ENCODE measurements at regions not wholly inside any gene's neighbourhood (a gene's known extent, or its start where the extent isn't known, plus 50 kb on each side); places are given as distances from the start of the nearest gene placed in this dataset.
"Not testable (repeated sequence)": the region's sequence is repeated elsewhere in the genome, so short reads cannot be mapped to it uniquely, and the experiment has no call there.

- Mint-ChIP-seq H3K27me3 (peaks cover 9% of the 10 kb centered on the region), H3K27ac (no peak overlapping the region), H3K9me3 (peaks cover 3% of the 10 kb centered on the region), H3K4me3 (no peak overlapping the region), H3K36me3 (no peaks in the 10 kb centered on the region), H3K4me1 (no peaks in the 10 kb centered on the region)
- POLR2A ChIA-PET, result no interaction called here
- DNase-seq (no peak), ATAC-seq (ENCODE audit: low read depth) (no peak)
These were observed 147.1 kb upstream of the GRIK3 start for GRCh38 chr1:37181425-37181824.

- Mint-ChIP-seq H3K27me3 (peaks cover 15% of the 10 kb centered on the region), H3K36me3 (no peaks in the 10 kb centered on the region), H3K27ac (no peak overlapping the region), H3K4me3 (no peak overlapping the region), H3K4me1 (no peaks in the 10 kb centered on the region), H3K9me3 (peaks cover 3% of the 10 kb centered on the region)
- ATAC-seq (ENCODE audit: low read depth) (no peak), DNase-seq (no peak)
- POLR2A ChIA-PET, result no interaction called here
These were observed 150.5 kb upstream of the GRIK3 start for GRCh38 chr1:37184789-37185188.

- H3K4me3 Mint-ChIP-seq, result no peak overlapping the region
- H3K9me3 Mint-ChIP-seq, result peaks cover 3% of the 10 kb centered on the region
- DNase-seq (no peak), ATAC-seq (ENCODE audit: low read depth) (no peak)
- no peaks in the 10 kb centered on the region for H3K4me1 Mint-ChIP-seq
- H3K27me3 Mint-ChIP-seq, result peaks cover 19% of the 10 kb centered on the region
- no peak overlapping the region for H3K27ac Mint-ChIP-seq
- POLR2A ChIA-PET, result no interaction called here
- no peaks in the 10 kb centered on the region for H3K36me3 Mint-ChIP-seq
These were observed 152.0 kb upstream of the GRIK3 start for GRCh38 chr1:37186246-37186756.

- Mint-ChIP-seq H3K27ac (no peak overlapping the region), H3K9me3 (peaks cover 1% of the 10 kb centered on the region), H3K36me3 (no peaks in the 10 kb centered on the region), H3K4me1 (no peaks in the 10 kb centered on the region), H3K27me3 (peaks cover 21% of the 10 kb centered on the region), H3K4me3 (no peak overlapping the region)
- POLR2A ChIA-PET, result no interaction called here
- ATAC-seq (ENCODE audit: low read depth) (no peak), DNase-seq (no peak)
These were observed 154.8 kb upstream of the GRIK3 start for GRCh38 chr1:37189111-37189510.

GRCh38 chr1:37197411-37197810 lies 163.1 kb upstream of the GRIK3 start:
- POLR2A ChIA-PET, result no interaction called here
- H3K9me3 Mint-ChIP-seq, result no peaks in the 10 kb centered on the region

GRCh38 chr1:37214305-37214704 lies 180.0 kb upstream of the GRIK3 start:
- ATAC-seq (ENCODE audit: low read depth); H3K4me1 Mint-ChIP-seq; H3K9me3 Mint-ChIP-seq; H3K4me3 Mint-ChIP-seq; POLR2A ChIA-PET; H3K36me3 Mint-ChIP-seq; H3K27me3 Mint-ChIP-seq; H3K27ac Mint-ChIP-seq; DNase-seq: not testable (repeated sequence)

More at GRCh38 chr1:37197411-37197810, 163.1 kb upstream of the GRIK3 start:
- peaks cover 19% of the 10 kb centered on the region for H3K27me3 Mint-ChIP-seq
- no peaks in the 10 kb centered on the region for H3K36me3 Mint-ChIP-seq
- DNase-seq, result no peak
- no peak overlapping the region for H3K27ac Mint-ChIP-seq
- no peak for ATAC-seq (ENCODE audit: low read depth)
- H3K4me1 Mint-ChIP-seq, result no peaks in the 10 kb centered on the region
- no peak overlapping the region for H3K4me3 Mint-ChIP-seq

GRCh38 chr1:37233606-37234005 lies 199.3 kb upstream of the GRIK3 start:
- DNase-seq (no peak), ATAC-seq (ENCODE audit: low read depth) (no peak)
- Mint-ChIP-seq H3K27me3 (peaks cover 26% of the 10 kb centered on the region), H3K36me3 (no peaks in the 10 kb centered on the region), H3K4me3 (no peak overlapping the region), H3K27ac (no peak overlapping the region), H3K9me3 (no peaks in the 10 kb centered on the region), H3K4me1 (no peaks in the 10 kb centered on the region)
- POLR2A ChIA-PET, result no interaction called here

- H3K36me3 Mint-ChIP-seq, result no peaks in the 10 kb centered on the region
- peaks cover 26% of the 10 kb centered on the region for H3K27me3 Mint-ChIP-seq
- no peaks in the 10 kb centered on the region for H3K9me3 Mint-ChIP-seq
- POLR2A ChIA-PET, result no interaction called here
- H3K4me3 Mint-ChIP-seq, result no peak overlapping the region
- no peak for ATAC-seq (ENCODE audit: low read depth)
- H3K27ac Mint-ChIP-seq, result no peak overlapping the region
- no peak for DNase-seq
- no peaks in the 10 kb centered on the region for H3K4me1 Mint-ChIP-seq
These were observed 200.7 kb upstream of the GRIK3 start for GRCh38 chr1:37234941-37235418.

- DNase-seq (no peak), ATAC-seq (ENCODE audit: low read depth) (no peak)
- POLR2A ChIA-PET, result no interaction called here
- no peaks in the 10 kb centered on the region for H3K4me1 Mint-ChIP-seq
- peaks cover 23% of the 10 kb centered on the region for H3K27me3 Mint-ChIP-seq
- H3K27ac Mint-ChIP-seq, result no peak overlapping the region
- no peaks in the 10 kb centered on the region for H3K36me3 Mint-ChIP-seq
- H3K4me3 Mint-ChIP-seq, result no peak overlapping the region
- no peaks in the 10 kb centered on the region for H3K9me3 Mint-ChIP-seq
These were observed 203.6 kb upstream of the GRIK3 start for GRCh38 chr1:37237948-37238347.

- POLR2A ChIA-PET, result no interaction called here
These were observed 204.3 kb upstream of the GRIK3 start for GRCh38 chr1:37238364-37239224.

GRCh38 chr1:37239225-37239740 lies 205.0 kb upstream of the GRIK3 start:
- Mint-ChIP-seq H3K4me1 (no peaks in the 10 kb centered on the region), H3K4me3 (no peak overlapping the region), H3K9me3 (no peaks in the 10 kb centered on the region), H3K27ac (no peak overlapping the region), H3K27me3 (peaks cover 16% of the 10 kb centered on the region), H3K36me3 (no peaks in the 10 kb centered on the region)
- ATAC-seq (ENCODE audit: low read depth) (no peak), DNase-seq (no peak)
- POLR2A ChIA-PET, result no interaction called here

More at GRCh38 chr1:37238364-37239224, 204.3 kb upstream of the GRIK3 start:
- Mint-ChIP-seq H3K27me3 (peaks cover 20% of the 10 kb centered on the region), H3K9me3 (no peaks in the 10 kb centered on the region), H3K4me3 (no peak overlapping the region), H3K36me3 (no peaks in the 10 kb centered on the region), H3K4me1 (no peaks in the 10 kb centered on the region), H3K27ac (no peak overlapping the region)
- DNase-seq, result no peak
- ATAC-seq (ENCODE audit: low read depth), result no peak

- Mint-ChIP-seq H3K36me3 (no peaks in the 10 kb centered on the region), H3K27ac (no peak overlapping the region), H3K4me3 (no peak overlapping the region), H3K9me3 (no peaks in the 10 kb centered on the region), H3K27me3 (peaks cover 13% of the 10 kb centered on the region), H3K4me1 (no peaks in the 10 kb centered on the region)
- no peak for ATAC-seq (ENCODE audit: low read depth)
- POLR2A ChIA-PET, result no interaction called here
- no peak for DNase-seq
These were observed 206.6 kb upstream of the GRIK3 start for GRCh38 chr1:37240897-37241296.

- no peak overlapping the region for H3K27ac Mint-ChIP-seq
- H3K4me1 Mint-ChIP-seq, result no peaks in the 10 kb centered on the region
- no peaks in the 10 kb centered on the region for H3K36me3 Mint-ChIP-seq
- no peaks in the 10 kb centered on the region for H3K9me3 Mint-ChIP-seq
- POLR2A ChIA-PET, result no interaction called here
- peaks cover 5% of the 10 kb centered on the region for H3K27me3 Mint-ChIP-seq
- no peak for DNase-seq
- H3K4me3 Mint-ChIP-seq, result no peak overlapping the region
- no peak for ATAC-seq (ENCODE audit: low read depth)
These were observed 208.2 kb upstream of the GRIK3 start for GRCh38 chr1:37242501-37242900.

GRCh38 chr1:37243368-37244082 lies 209.2 kb upstream of the GRIK3 start:
- ATAC-seq (ENCODE audit: low read depth) (no peak), DNase-seq (no peak)
- Mint-ChIP-seq H3K27ac (no peak overlapping the region), H3K36me3 (no peaks in the 10 kb centered on the region), H3K4me3 (no peak overlapping the region), H3K9me3 (no peaks in the 10 kb centered on the region), H3K27me3 (peaks cover 5% of the 10 kb centered on the region), H3K4me1 (no peaks in the 10 kb centered on the region)
- POLR2A ChIA-PET, result no interaction called here

Data from activated naive CD8-positive, alpha-beta T cell treated with anti-CD3 and anti-CD28 coated beads, Interleukin-2, amount 10 ng/mL, durations not matched to agents 7 days and 5 days (primary cell).